ENCODE measurements at regions not wholly inside any gene's neighbourhood (a gene's known extent, or its start where the extent isn't known, plus 50 kb on each side); places are given as distances from the start of the nearest gene placed in this dataset. TPM values are rescaled to one million over a fixed set of nuclear protein-coding genes. Genes with fewer than 3 reads are reported as not detected.

Small RNA genes in the stretch of these regions (small RNA-seq; reads per million reads assigned to genes)
- gene ENPP7P3 (ENCODE audit: insufficient read depth) (not detected), gene SNRPCP8 (ENCODE audit: insufficient read depth) (not detected)

Measured in mesendoderm (in vitro differentiated cells).